Retinal pigment epithelial cell (primary cell): ENCODE measurements at regions not wholly inside any gene's neighbourhood (a gene's known extent, or its start where the extent isn't known, plus 50 kb on each side); places are given as distances from the start of the nearest gene placed in this dataset.
A peak's percentile ranks its signal among the peaks of the same experiment; 100 is the strongest.

Experiments used
- DNase-seq: peaks from one replicate; pipeline ENCODE4 v3.0.0-alpha.2; 2010; ENCODE audit warnings: low read depth
- H3K4me3 ChIP-seq: 2 replicates; pipeline ENCODE4 v1.5.1; 2011; ENCODE audit warnings: mild to moderate bottlenecking, low read length, control low read depth, moderate library complexity
- CTCF ChIP-seq: conservative IDR thresholded peaks from 2 replicates; pipeline ENCODE4 v1.5.1; 2011; ENCODE audit warnings: low read depth, low read length, control low read depth, inconsistent platforms

GRCh38 chr2:222993920-222994650 lies 57.9 kb upstream of the KCNE4 start:
- TF ChIP-seq CTCF = no peak
- no peak overlapping the region for H3K4me3 ChIP-seq
- DNase-seq = peak; percentile 88

GRCh38 chr2:222998459-222998858 lies 53.5 kb upstream of the KCNE4 start:
- TF ChIP-seq CTCF = no peak
- H3K4me3 ChIP-seq = no peak overlapping the region
- DNase-seq = no peak

- TF ChIP-seq CTCF = no peak
- DNase-seq = no peak
- no peak overlapping the region for H3K4me3 ChIP-seq
Measured at GRCh38 chr2:223000872-223001796, 50.9 kb upstream of the KCNE4 start.

- DNase-seq = no peak
- H3K4me3 ChIP-seq = no peak overlapping the region
- TF ChIP-seq CTCF = no peak
Measured at GRCh38 chr2:223001797-223002175, 50.2 kb upstream of the KCNE4 start.
